Mammary epithelial cell (primary cell): ENCODE measurements at regions not wholly inside any gene's neighbourhood (a gene's known extent, or its start where the extent isn't known, plus 50 kb on each side); places are given as distances from the start of the nearest gene placed in this dataset.

ENCODE experiments used
- EZH2 ChIP-seq: IDR thresholded peaks from 2 replicates; pipeline ENCODE4 v1.6.1; 2012; ENCODE audit warnings: low read length, inconsistent platforms, borderline replicate concordance
- TF ChIP-seq, protein P1 (sequence below), 2 donors: IDR thresholded peaks in 1 of 2; conservative IDR thresholded peaks in 1 of 2; 2 replicates each; pipeline ENCODE4 v1.5.1; 2011 to 2012; ENCODE audit warnings: inconsistent platforms in 2 of 2, low read length in 2 of 2, mild to moderate bottlenecking in 2 of 2, control low read depth in 1 of 2, low read depth in 1 of 2; ENCODE audit not compliant: insufficient read depth in 1 of 2; ENCODE audit errors: extremely low read depth in 1 of 2

DNA sequence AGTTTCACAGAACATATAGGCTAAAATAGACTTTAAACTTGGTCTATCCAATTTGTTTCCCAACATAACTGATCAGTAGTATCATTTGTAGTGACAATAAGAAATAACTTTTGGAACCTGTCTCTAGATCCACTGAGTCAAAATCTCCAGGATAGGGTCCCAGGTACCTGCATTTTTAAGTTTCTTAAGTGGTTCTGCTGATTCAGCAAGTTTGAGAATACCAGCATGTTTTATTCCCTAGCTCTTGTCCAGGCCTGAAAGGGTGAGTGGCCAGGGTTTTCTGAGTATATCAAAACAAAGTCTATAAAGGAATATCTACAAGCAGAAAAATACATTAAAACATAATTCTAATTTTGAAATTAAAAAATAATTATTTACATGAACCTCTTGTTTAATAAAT lies 573.1 kb upstream of the POU3F4 start:
- TF ChIP-seq, protein P1, sequence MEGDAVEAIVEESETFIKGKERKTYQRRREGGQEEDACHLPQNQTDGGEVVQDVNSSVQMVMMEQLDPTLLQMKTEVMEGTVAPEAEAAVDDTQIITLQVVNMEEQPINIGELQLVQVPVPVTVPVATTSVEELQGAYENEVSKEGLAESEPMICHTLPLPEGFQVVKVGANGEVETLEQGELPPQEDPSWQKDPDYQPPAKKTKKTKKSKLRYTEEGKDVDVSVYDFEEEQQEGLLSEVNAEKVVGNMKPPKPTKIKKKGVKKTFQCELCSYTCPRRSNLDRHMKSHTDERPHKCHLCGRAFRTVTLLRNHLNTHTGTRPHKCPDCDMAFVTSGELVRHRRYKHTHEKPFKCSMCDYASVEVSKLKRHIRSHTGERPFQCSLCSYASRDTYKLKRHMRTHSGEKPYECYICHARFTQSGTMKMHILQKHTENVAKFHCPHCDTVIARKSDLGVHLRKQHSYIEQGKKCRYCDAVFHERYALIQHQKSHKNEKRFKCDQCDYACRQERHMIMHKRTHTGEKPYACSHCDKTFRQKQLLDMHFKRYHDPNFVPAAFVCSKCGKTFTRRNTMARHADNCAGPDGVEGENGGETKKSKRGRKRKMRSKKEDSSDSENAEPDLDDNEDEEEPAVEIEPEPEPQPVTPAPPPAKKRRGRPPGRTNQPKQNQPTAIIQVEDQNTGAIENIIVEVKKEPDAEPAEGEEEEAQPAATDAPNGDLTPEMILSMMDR (conservative IDR thresholded peaks at IDR 0.05 in 1 of 2, IDR thresholded peaks at IDR 0.05 in 1 of 2; ENCODE audit: extremely low read depth in 1 of 2, insufficient read depth in 1 of 2, low read depth in 1 of 2, low read length in 2 of 2): no peak
- TF ChIP-seq EZH2: no peak
